AG09319 (cell line): ENCODE measurements at regions not wholly inside any gene's neighbourhood (a gene's known extent, or its start where the extent isn't known, plus 50 kb on each side); places are given as distances from the start of the nearest gene placed in this dataset.

Experiments
- DNase-seq: peaks from one replicate; pipeline ENCODE4 v3.0.0-alpha.2; 2010; ENCODE audit warnings: low read depth; ENCODE audit errors: extremely low read depth
- TF ChIP-seq, protein P1 (sequence below): IDR thresholded peaks from 2 replicates; pipeline ENCODE4 v1.5.1; 2011; ENCODE audit warnings: low read depth, mild to moderate bottlenecking, inconsistent platforms, low read length, moderate library complexity

DNA sequence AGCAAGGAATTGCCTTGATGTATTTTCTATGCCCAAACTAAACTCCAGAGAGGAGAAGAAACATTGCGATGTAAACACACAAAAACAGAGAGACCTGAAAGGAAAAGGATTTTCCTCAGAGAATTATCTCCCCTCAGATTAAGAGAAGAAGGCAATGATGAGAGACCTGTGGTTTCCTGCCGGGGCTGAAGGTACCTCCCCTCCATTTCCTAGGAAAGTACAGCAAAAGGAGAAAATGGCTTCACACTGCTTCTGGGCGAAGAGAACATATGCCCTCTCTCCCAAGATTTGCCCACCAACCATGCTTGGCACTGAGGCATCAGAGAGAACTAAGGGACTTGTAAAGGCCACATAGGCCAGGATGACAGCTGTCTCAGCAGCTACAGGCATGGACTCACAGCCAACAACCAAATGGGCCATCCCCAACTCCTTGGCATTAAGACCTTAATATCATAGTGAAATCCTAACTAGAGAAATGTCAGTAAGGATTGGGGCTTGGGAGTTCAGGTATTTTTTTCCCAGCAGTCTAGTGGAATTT lies 523.0 kb downstream of the PTPRC start:
- TF ChIP-seq, protein P1, sequence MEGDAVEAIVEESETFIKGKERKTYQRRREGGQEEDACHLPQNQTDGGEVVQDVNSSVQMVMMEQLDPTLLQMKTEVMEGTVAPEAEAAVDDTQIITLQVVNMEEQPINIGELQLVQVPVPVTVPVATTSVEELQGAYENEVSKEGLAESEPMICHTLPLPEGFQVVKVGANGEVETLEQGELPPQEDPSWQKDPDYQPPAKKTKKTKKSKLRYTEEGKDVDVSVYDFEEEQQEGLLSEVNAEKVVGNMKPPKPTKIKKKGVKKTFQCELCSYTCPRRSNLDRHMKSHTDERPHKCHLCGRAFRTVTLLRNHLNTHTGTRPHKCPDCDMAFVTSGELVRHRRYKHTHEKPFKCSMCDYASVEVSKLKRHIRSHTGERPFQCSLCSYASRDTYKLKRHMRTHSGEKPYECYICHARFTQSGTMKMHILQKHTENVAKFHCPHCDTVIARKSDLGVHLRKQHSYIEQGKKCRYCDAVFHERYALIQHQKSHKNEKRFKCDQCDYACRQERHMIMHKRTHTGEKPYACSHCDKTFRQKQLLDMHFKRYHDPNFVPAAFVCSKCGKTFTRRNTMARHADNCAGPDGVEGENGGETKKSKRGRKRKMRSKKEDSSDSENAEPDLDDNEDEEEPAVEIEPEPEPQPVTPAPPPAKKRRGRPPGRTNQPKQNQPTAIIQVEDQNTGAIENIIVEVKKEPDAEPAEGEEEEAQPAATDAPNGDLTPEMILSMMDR = no peak
- DNase-seq = no peak

DNA sequence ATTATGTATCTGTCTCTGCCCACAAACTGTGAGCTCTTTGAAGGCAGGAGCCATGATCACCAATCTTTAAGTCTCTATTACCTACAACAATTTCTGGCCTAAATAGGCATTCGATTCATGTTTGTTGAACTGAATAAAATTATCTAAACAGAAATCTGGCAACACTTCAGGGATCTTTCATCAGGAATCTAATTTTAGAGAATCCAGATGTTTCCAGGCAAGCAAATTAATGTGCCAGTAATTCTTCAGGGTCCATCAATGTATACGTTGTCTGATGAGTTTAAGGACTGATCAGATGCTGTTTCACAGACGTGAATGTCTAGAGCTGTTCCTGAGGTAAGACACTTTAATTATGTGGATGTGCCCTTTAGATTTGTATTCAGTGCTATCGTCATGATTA lies 524.4 kb downstream of the PTPRC start:
- TF ChIP-seq, protein P1 = no peak
- DNase-seq = no peak

DNA sequence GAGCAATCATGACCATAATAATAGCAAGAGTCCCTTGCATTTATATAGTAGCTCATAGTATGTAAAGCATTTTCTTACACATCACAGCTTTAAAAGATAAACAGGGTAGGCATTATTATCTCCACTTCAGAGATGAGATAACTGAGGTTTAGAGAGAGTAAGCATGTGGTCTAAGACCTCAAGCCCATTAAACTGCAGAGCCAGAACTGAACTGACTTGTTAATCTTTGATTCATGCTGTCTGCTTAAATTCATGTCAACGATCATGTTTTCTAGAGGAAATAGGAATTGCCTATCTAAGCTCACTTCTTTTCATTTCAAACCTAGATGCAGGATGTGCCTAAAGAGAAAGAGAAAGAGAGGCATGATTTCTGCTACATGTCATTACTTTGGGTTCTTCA lies 524.8 kb downstream of the PTPRC start:
- DNase-seq = no peak
- TF ChIP-seq, protein P1 = no peak

DNA sequence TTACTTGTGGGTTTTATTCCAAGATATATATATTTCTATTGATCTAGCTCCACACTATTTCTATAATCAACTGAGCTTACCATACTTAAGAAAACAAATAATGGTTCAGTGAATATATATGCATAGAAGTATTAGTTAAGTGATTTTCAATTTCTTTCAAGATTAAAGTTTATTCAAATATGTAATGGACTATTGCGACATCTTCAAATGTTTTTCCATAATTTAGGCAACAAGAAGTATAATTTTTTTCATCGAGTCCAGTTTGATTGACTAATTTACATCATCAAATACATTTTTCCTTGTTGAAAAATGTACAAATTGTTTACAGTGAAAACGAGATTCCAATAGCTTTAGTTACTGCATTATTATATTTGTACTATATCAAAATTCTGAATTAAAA lies 528.6 kb downstream of the PTPRC start:
- TF ChIP-seq, protein P1 = no peak
- no peak for DNase-seq

DNA sequence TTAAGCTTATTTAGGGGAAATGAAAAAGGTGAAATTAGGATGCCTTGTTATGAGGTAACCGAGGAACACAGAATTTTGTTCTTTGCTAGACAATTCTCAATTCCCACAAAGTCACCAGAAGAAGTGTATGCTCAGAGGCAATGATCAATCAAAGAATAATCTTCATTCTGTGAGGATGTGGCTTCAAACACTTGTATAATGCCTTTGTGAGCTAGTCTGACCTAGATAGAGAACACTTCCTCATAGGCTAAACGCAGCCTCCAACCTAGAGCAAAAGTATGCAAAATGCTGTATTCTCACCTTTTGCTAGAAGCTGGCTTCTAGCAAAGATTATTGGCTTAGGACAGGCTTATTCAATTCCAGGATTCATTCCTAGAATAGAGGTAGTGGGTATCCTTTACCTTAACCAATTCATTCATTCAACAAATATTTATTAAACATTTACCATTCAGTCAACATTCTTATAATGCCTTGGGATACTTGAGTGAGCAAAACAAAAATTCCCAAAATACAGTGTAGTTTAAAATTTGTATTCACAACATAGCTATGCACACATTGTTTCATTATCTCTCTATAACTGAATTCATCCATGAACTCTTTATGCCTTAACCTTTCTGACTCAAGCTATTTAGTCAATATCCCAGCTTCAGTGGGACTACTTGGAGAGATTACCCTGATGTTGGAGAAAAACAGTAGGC lies 530.2 kb downstream of the PTPRC start:
- no peak for DNase-seq
- TF ChIP-seq, protein P1 = no peak

DNA sequence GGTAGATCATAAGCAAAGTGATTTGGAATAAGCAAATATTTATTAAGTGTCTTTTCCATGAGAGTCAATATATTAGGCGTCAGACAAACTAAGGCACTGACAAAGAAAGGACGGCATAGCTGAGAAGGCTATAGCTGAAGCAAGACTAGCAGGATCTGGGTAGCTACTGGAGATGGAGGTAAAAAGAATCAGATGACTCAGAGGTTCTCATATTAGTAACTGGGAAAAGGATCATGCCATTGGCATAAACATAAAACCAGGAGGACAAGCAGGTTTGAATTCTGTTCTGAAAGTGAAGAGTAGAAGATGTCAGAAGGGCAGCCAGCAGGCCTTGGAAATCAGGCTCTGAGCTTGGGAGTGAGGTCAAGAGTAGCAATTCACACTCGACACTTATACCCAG lies 531.9 kb downstream of the PTPRC start:
- TF ChIP-seq, protein P1 = no peak
- DNase-seq = no peak

DNA sequence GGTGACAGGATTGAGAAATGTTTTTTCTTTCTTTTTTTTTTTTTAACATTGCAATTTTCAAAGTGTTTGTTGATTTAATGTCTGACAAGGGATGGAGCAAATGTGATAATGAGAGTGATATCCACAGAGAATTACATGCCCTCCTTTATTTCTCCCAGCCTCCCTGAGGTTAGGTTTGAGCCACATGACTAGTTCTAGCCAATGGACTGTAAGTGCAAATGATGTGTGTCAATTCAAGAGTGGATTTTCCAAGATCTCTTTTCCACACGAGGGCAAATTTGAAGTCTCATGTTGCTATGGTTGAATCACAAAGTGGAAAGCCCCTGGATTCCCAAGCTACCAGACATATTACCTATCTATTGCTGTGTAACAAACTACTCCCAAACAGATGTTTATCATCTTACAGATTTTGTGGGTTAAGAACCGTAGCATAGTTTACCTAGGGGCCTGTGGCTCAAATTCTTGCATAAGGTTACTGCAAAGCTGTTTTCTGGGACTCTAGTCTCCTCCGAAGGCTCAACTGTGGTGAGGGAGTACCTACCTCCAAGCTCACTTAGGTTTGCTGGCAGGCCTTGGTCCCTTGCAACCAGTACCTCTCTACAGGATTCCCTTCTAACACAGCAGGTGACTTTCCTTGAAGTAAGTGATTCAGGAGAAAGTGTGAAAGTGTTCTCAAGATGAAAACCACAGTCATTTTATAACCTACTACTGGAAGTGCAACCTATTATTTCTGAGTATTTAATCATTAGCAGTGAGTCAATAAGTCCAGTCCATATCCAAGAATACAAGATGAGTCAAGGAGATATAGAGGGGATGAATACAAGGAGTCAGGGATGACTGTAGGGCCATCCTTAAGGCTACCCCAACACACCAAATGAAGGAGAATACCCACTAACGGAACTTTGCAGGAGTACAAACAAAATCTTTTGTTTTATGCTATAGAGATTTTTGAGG lies 533.6 kb downstream of the PTPRC start:
- no peak for DNase-seq
- TF ChIP-seq, protein P1 = no peak
